Vagina (tissue), 2 donors: ENCODE measurements at regions not wholly inside any gene's neighbourhood (a gene's known extent, or its start where the extent isn't known, plus 50 kb on each side); places are given as distances from the start of the nearest gene placed in this dataset.

ENCODE experiments used
- DNase-seq, 2 donors: peaks; one replicate each; pipeline ENCODE4 v3.0.0-alpha.2; 2017; ENCODE audit errors: extremely low spot score in 2 of 2
- H3K27ac ChIP-seq: fragments of 200-600 bp; sonication (generic); one replicate; pipeline ENCODE4 v1.5.1; 2019
- H3K27me3 ChIP-seq: fragments of 200-600 bp; sonication (generic); one replicate; pipeline ENCODE4 v1.5.1; 2019
- H3K36me3 ChIP-seq, 2 donors: fragments of 200-600 bp; sonication (generic); one replicate each; pipeline ENCODE4 v1.5.1; 2017 to 2019
- H3K4me1 ChIP-seq: fragments of 200-600 bp; sonication (generic); one replicate; pipeline ENCODE4 v1.5.1; 2019
- H3K4me3 ChIP-seq, 2 donors: fragments of 200-600 bp; sonication (generic); 1 replicate in 1 of 2; 2 replicates in 1 of 2; pipeline ENCODE4 v1.5.1; 2016 to 2019
- H3K9me3 ChIP-seq: fragments of 200-600 bp; sonication (generic); one replicate; pipeline ENCODE4 v1.5.1; 2019
- CTCF ChIP-seq, 3 experiments: fragments of 450-650 bp in 2 of 3; fragments of 200-600 bp in 1 of 3; sonication (generic) in 1 of 3; IDR thresholded peaks; one replicate each; pipeline ENCODE4 v1.5.1; 2017 to 2019; ENCODE audit warnings: antibody characterized with exemption in 3 of 3, mild to moderate bottlenecking in 2 of 3, moderate library complexity in 2 of 3
- POLR2A ChIP-seq, 2 donors: fragments of 450-650 bp; IDR thresholded peaks; one replicate each; pipeline ENCODE4 v1.6.1; 2017; ENCODE audit warnings: antibody characterized with exemption in 2 of 2, mild to moderate bottlenecking in 2 of 2, moderate library complexity in 2 of 2
- POLR2AphosphoS5 ChIP-seq, 2 donors: sonication (generic); formaldehyde crosslinking; IDR thresholded peaks; one replicate each; pipeline ENCODE4 v1.9.0; 2017; ENCODE audit warnings: antibody characterized with exemption in 2 of 2, mild to moderate bottlenecking in 2 of 2, low read depth in 1 of 2; ENCODE audit not compliant: insufficient read depth in 1 of 2
- intact Hi-C: fragments of 100-400 bp; cut with DNase I; formaldehyde crosslinking; loops from one replicate; pipeline ENCODE4 v1.15.1; 2023

- TF ChIP-seq POLR2AphosphoS5 (IDR thresholded peaks at IDR 0.05; ENCODE audit: insufficient read depth in 1 of 2, low read depth in 1 of 2) (no peak), CTCF (IDR thresholded peaks at IDR 0.05) (no peak), POLR2A (IDR thresholded peaks at IDR 0.05) (no peak)
- Histone ChIP-seq H3K27me3 (no peaks in the 10 kb centered on the region), H3K9me3 (no peaks in the 10 kb centered on the region), H3K36me3 (no peaks in the 10 kb centered on the region), H3K4me3 (no peak overlapping the region), H3K27ac (no peak overlapping the region), H3K4me1 (no peaks in the 10 kb centered on the region)
- intact Hi-C loops = no loop called here
- peak in 1 of 2 donors; percentile 13 for DNase-seq
Measured at GRCh38 chr1:101302831-101303511, 66.2 kb downstream of the S1PR1 start.

GRCh38 chr1:101307985-101308689, 71.3 kb downstream of the S1PR1 start:
- intact Hi-C loops = no loop called here
- H3K36me3 ChIP-seq = no peaks in the 10 kb centered on the region
- H3K4me1 ChIP-seq = peaks cover 11% of the 10 kb centered on the region
- H3K27ac ChIP-seq = no peak overlapping the region
- H3K27me3 ChIP-seq = no peaks in the 10 kb centered on the region
- no peak for TF ChIP-seq POLR2AphosphoS5 (IDR thresholded peaks at IDR 0.05; ENCODE audit: insufficient read depth in 1 of 2, low read depth in 1 of 2)
- no peak for TF ChIP-seq CTCF (IDR thresholded peaks at IDR 0.05)
- no peak for TF ChIP-seq POLR2A (IDR thresholded peaks at IDR 0.05)
- no peak overlapping the region for H3K4me3 ChIP-seq
- no peaks in the 10 kb centered on the region for H3K9me3 ChIP-seq
- DNase-seq = no peak

GRCh38 chr1:101308935-101309333, 72.1 kb downstream of the S1PR1 start:
- intact Hi-C loops = no loop called here
- Histone ChIP-seq H3K4me3 (peak overlapping the region in 1 of 2 donors; percentile 39), H3K9me3 (no peaks in the 10 kb centered on the region), H3K36me3 (no peaks in the 10 kb centered on the region), H3K4me1 (peaks cover 11% of the 10 kb centered on the region), H3K27ac (no peak overlapping the region), H3K27me3 (no peaks in the 10 kb centered on the region)
- DNase-seq = no peak
- no peak for TF ChIP-seq CTCF (IDR thresholded peaks at IDR 0.05)
- TF ChIP-seq POLR2A (IDR thresholded peaks at IDR 0.05) = no peak
- TF ChIP-seq POLR2AphosphoS5 (IDR thresholded peaks at IDR 0.05; ENCODE audit: insufficient read depth in 1 of 2, low read depth in 1 of 2) = no peak

- intact Hi-C loops = no loop called here
- no peak overlapping the region for H3K27ac ChIP-seq
- no peak for DNase-seq
- peak overlapping the region; percentile 38 to 39 for H3K4me3 ChIP-seq
- H3K36me3 ChIP-seq = no peaks in the 10 kb centered on the region
- H3K4me1 ChIP-seq = peaks cover 11% of the 10 kb centered on the region
- TF ChIP-seq CTCF (IDR thresholded peaks at IDR 0.05) (peak; percentile 12 to 70 (median 67)), POLR2AphosphoS5 (IDR thresholded peaks at IDR 0.05; ENCODE audit: insufficient read depth in 1 of 2, low read depth in 1 of 2) (no peak)
- H3K9me3 ChIP-seq = no peaks in the 10 kb centered on the region
- no peaks in the 10 kb centered on the region for H3K27me3 ChIP-seq
Measured at GRCh38 chr1:101309334-101310311, 72.8 kb downstream of the S1PR1 start.
